ENCODE measurements at regions not wholly inside any gene's neighbourhood (a gene's known extent, or its start where the extent isn't known, plus 50 kb on each side); places are given as distances from the start of the nearest gene placed in this dataset.
"Not testable (repeated sequence)": the region's sequence is repeated elsewhere in the genome, so short reads cannot be mapped to it uniquely, and the experiment has no call there.

DNA sequence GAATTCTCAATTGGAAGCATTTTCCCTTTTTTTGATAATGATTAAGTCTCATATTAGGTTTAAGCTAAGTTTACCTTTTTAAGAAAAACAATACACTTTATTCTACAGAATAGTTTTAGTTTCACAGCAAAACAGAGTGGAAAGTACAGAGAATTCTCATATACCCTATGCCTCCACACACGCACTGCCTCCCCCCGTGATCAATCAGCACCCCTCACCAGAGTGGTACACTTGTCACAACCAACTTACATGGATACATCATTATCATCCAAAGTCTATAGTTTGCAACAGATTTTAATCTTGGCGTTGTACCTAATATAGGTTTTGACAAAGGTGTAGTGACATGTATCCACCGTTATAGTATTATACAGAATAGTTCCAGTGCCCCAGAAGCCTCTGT is 326.5 kb downstream of the CNTNAP3B start:
- intact Hi-C loops (cut with micrococcal nuclease); POLR2A ChIA-PET (ENCODE audit: unreplicated experiment); H2BK120ac ChIP-seq (ENCODE audit: low read depth, low read length); H2BK5ac ChIP-seq (ENCODE audit: low read depth, low read length, poor library complexity, severe bottlenecking); BruUV-seq (replicated peaks); H3K4ac ChIP-seq (ENCODE audit: low read depth, low read length); H3K4me2 ChIP-seq (ENCODE audit: low read depth, low read length); in situ Hi-C loops (cut with MboI; ENCODE audit: low sequenced_read_pairs); H3K9ac ChIP-seq (ENCODE audit: low read depth, low read length); H2AK9ac ChIP-seq (replicated peaks; ENCODE audit: low read depth, low read length, poor library complexity); H2BK20ac ChIP-seq (ENCODE audit: low read depth, low read length); CTCF ChIA-PET; H3K23ac ChIP-seq (ENCODE audit: low read depth, low read length); H2AK5ac ChIP-seq (ENCODE audit: low read depth, low read length); H4K20me1 ChIP-seq (ENCODE audit: insufficient read depth, low read length); DNase-seq; H3K4me3 ChIP-seq (ENCODE audit: insufficient read depth, low read depth, low read length); H3K36me3 ChIP-seq (ENCODE audit: control insufficient read depth, insufficient read depth, low read length); H3K9me1 ChIP-seq (ENCODE audit: insufficient read depth, low read length); ATAC-seq (ENCODE audit: low read depth); H4K91ac ChIP-seq (ENCODE audit: insufficient read depth, low read depth, low read length); H3K4me1 ChIP-seq (ENCODE audit: control insufficient read depth, insufficient read depth, low read length); H4K8ac ChIP-seq (ENCODE audit: low read depth in 2 of 2, low read length in 2 of 2); H4K5ac ChIP-seq (ENCODE audit: low read depth, low read length); H2BK15ac ChIP-seq (ENCODE audit: low read depth, low read length); H3K9me3 ChIP-seq (ENCODE audit: control insufficient read depth, insufficient read depth, low read length); H3K18ac ChIP-seq (ENCODE audit: low read depth, low read length); H2AFZ ChIP-seq (replicated peaks; ENCODE audit: low read length, poor library complexity); H3K14ac ChIP-seq (replicated peaks; ENCODE audit: low read depth, low read length); dilution Hi-C loops (cut with HindIII; ENCODE audit: low sequenced_read_pairs, unreplicated experiment); H3K79me1 ChIP-seq (ENCODE audit: low read depth in 1 of 2, low read length in 2 of 2); H3K27me3 ChIP-seq (ENCODE audit: control insufficient read depth, insufficient read depth, low read length); H3K56ac ChIP-seq (ENCODE audit: extremely low read depth, insufficient read depth, low read length); H3K27ac ChIP-seq (ENCODE audit: insufficient read depth, low read length): not testable (repeated sequence)
- WGBS, 2 experiments (ENCODE audit: extremely low coverage in 2 of 2, insufficient read length in 1 of 2): no CpG with 5 or more reads among the region's 4 CpGs

DNA sequence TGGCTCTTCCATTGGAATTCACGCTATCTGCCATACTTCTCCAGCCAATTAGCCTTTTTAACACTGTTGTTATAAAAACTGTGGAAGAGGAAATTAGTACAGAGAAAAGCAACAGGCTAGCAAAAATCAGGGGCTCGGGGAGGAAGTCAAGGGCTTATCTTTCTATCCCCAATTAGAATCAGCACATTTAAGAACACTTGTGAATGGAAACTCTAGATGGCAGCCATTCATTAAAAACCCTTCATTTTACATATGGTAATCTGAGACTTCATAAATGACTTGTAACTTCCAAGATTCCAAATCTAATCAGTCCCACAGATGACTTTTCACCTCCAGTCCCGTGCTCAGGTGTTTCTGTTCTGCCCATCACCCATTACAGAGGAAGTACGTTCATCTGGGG is 330.5 kb downstream of the CNTNAP3B start:
- H3K4me2 ChIP-seq (ENCODE audit: low read depth, low read length); H2AK9ac ChIP-seq (replicated peaks; ENCODE audit: low read depth, low read length, poor library complexity); H3K18ac ChIP-seq (ENCODE audit: low read depth, low read length); H3K56ac ChIP-seq (ENCODE audit: extremely low read depth, insufficient read depth, low read length); H3K9me3 ChIP-seq (ENCODE audit: control insufficient read depth, insufficient read depth, low read length); H2BK5ac ChIP-seq (ENCODE audit: low read depth, low read length, poor library complexity, severe bottlenecking); H2AFZ ChIP-seq (replicated peaks; ENCODE audit: low read length, poor library complexity); H3K14ac ChIP-seq (replicated peaks; ENCODE audit: low read depth, low read length); H3K27me3 ChIP-seq (ENCODE audit: control insufficient read depth, insufficient read depth, low read length); H4K5ac ChIP-seq (ENCODE audit: low read depth, low read length); ATAC-seq (ENCODE audit: low read depth); H4K91ac ChIP-seq (ENCODE audit: insufficient read depth, low read depth, low read length); H3K4me1 ChIP-seq (ENCODE audit: control insufficient read depth, insufficient read depth, low read length); dilution Hi-C loops (cut with HindIII; ENCODE audit: low sequenced_read_pairs, unreplicated experiment); H2BK120ac ChIP-seq (ENCODE audit: low read depth, low read length); POLR2A ChIA-PET (ENCODE audit: unreplicated experiment); H3K4ac ChIP-seq (ENCODE audit: low read depth, low read length); H2BK20ac ChIP-seq (ENCODE audit: low read depth, low read length); BruUV-seq (replicated peaks); H3K36me3 ChIP-seq (ENCODE audit: control insufficient read depth, insufficient read depth, low read length); DNase-seq; H4K8ac ChIP-seq (ENCODE audit: low read depth in 2 of 2, low read length in 2 of 2); H2AK5ac ChIP-seq (ENCODE audit: low read depth, low read length); H3K27ac ChIP-seq (ENCODE audit: insufficient read depth, low read length); H3K4me3 ChIP-seq (ENCODE audit: insufficient read depth, low read depth, low read length); CTCF ChIA-PET; H2BK15ac ChIP-seq (ENCODE audit: low read depth, low read length); H3K23ac ChIP-seq (ENCODE audit: low read depth, low read length); intact Hi-C loops (cut with micrococcal nuclease); H3K9ac ChIP-seq (ENCODE audit: low read depth, low read length); H4K20me1 ChIP-seq (ENCODE audit: insufficient read depth, low read length); H3K9me1 ChIP-seq (ENCODE audit: insufficient read depth, low read length); H3K79me1 ChIP-seq (ENCODE audit: low read depth in 1 of 2, low read length in 2 of 2); in situ Hi-C loops (cut with MboI; ENCODE audit: low sequenced_read_pairs): not testable (repeated sequence)
- WGBS, 2 experiments (ENCODE audit: extremely low coverage in 2 of 2, insufficient read length in 1 of 2): no CpG with 5 or more reads among the region's 4 CpGs
